Caco-2 (cell line): ENCODE measurements at regions not wholly inside any gene's neighbourhood (a gene's known extent, or its start where the extent isn't known, plus 50 kb on each side); places are given as distances from the start of the nearest gene placed in this dataset.
"Not testable (repeated sequence)": the region's sequence is repeated elsewhere in the genome, so short reads cannot be mapped to it uniquely, and the experiment has no call there.

Experiments used
- BruUV-seq: library from RNA; stranded (reverse); fragments of 400-500 nt; replicated peaks from 2 replicates; lab custom pipeline; 2021; lab: Mats Ljungman, UMichigan
- CTCF ChIA-PET: fragments of 300-600 bp; sonication (Branson Sonifier 250); formaldehyde crosslinking; loops from one replicate; lab custom pipeline; 2022; ENCODE audit warnings: antibody characterized with exemption; lab: Charles Lee
- POLR2A ChIA-PET: fragments of 300-600 bp; sonication (Branson Sonifier 250); formaldehyde crosslinking; loops from one replicate; lab custom pipeline; 2022; ENCODE audit warnings: antibody characterized with exemption; lab: Charles Lee
- DNase-seq, 2 experiments: peaks; one replicate each; pipeline versions ENCODE4 v3.0.0 to v3.0.0-alpha.2; 2020 to 2022
- H3K27me3 ChIP-seq: replicated peaks from 2 replicates; pipeline ENCODE4 v1.6.0; 2011; ENCODE audit warnings: low read length; ENCODE audit not compliant: control insufficient read depth, insufficient read depth
- H3K36me3 ChIP-seq: 2 replicates; pipeline ENCODE4 v1.5.1; 2011; ENCODE audit warnings: low read length; ENCODE audit not compliant: control insufficient read depth, insufficient read depth
- H3K4me1 ChIP-seq: fragments of 250-450 bp; sonication (Bioruptor Pico); 2 replicates; pipeline ENCODE4 v1.5.1; 2020; ENCODE audit warnings: mild to moderate bottlenecking
- H3K4me3 ChIP-seq: 2 replicates; pipeline ENCODE4 v1.5.1; 2011; ENCODE audit warnings: low read depth, mild to moderate bottlenecking, control low read depth, low read length
- H3K9me3 ChIP-seq: fragments of 250-450 bp; sonication (Bioruptor Pico); 2 replicates; pipeline ENCODE4 v1.5.1; 2020; ENCODE audit warnings: mild to moderate bottlenecking, moderate library complexity
- H3K27ac Mint-ChIP-seq: one replicate; pipeline ENCODE4 v1.8.0; 2022; ENCODE audit warnings: mixed read lengths; ENCODE audit not compliant: unreplicated experiment
- H3K27me3 Mint-ChIP-seq: one replicate; pipeline ENCODE4 v1.8.0; 2022; ENCODE audit warnings: mixed read lengths; ENCODE audit not compliant: insufficient read depth, unreplicated experiment
- H3K36me3 Mint-ChIP-seq: one replicate; pipeline ENCODE4 v1.8.0; 2022; ENCODE audit warnings: mild to moderate bottlenecking, mixed read lengths; ENCODE audit not compliant: insufficient read depth, unreplicated experiment
- H3K4me1 Mint-ChIP-seq: one replicate; pipeline ENCODE4 v1.8.0; 2022; ENCODE audit warnings: low read depth, mixed read lengths; ENCODE audit not compliant: unreplicated experiment
- H3K4me3 Mint-ChIP-seq: one replicate; pipeline ENCODE4 v1.8.0; 2022; ENCODE audit warnings: mild to moderate bottlenecking, moderate library complexity, mixed read lengths; ENCODE audit not compliant: unreplicated experiment
- H3K9me3 Mint-ChIP-seq: one replicate; pipeline ENCODE4 v1.8.0; 2022; ENCODE audit warnings: mixed read lengths; ENCODE audit not compliant: unreplicated experiment
- intact Hi-C: fragments of 100-400 bp; cut with micrococcal nuclease; formaldehyde crosslinking; loops from one replicate; pipeline ENCODE4 v1.10.0; 2022; ENCODE audit not compliant: unreplicated experiment
- TF ChIP-seq, protein P1 (sequence below), 2 experiments: fragments of 200-600 bp in 1 of 2; IDR thresholded peaks; 1 replicate in 1 of 2; 2 replicates in 1 of 2; pipeline versions ENCODE4 v1.5.1 to v1.8.0; 2011 to 2022; ENCODE audit warnings: antibody characterized with exemption in 1 of 2, control low read depth in 1 of 2, inconsistent platforms in 1 of 2, low read depth in 1 of 2, low read length in 1 of 2, mild to moderate bottlenecking in 1 of 2, moderate library complexity in 1 of 2; ENCODE audit not compliant: insufficient read depth in 1 of 2, severe bottlenecking in 1 of 2, unreplicated experiment in 1 of 2

DNA sequence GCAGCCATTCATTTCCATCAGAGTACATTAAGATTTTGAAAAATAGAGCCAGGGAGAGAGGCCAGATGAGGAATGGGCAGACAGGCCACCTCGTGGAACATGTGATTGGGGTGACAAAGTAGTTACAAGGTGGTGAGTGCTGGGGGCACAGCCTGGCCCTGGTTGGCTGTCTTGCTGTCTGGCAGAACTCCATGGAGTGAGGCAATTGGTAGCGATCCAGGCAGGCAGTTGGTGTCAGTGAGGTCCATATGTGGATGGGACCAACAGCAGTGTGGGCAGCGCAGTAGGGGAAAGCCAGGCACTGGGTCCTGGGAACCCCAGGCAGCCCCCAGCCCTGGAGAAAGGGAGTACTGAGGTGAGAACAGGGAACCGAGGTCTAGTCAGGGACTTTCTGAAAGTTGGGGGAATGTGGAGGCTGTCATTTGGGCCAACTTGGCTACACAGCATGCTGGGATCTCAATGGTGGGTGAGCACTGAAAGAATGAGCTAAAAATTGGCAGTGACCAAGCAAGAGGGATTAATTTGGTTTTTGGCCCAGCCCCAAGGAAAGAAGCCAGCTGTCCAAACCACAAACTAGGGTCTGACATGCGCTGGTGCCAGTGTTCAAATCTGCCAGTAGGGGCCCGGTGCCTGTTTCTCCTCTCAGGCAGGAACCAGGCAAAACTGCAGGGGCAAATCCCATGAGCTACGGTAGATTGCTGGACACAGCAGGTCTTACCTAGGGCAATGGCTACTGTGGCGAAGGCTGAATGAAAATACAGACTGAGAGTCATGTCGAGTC is 61.4 kb upstream of the E2F3 start:
- Mint-ChIP-seq H3K4me3 (no peak overlapping the region), H3K9me3 (no peaks in the 10 kb centered on the region), H3K27me3 (no peaks in the 10 kb centered on the region), H3K27ac (no peak overlapping the region), H3K4me1 (peaks cover 6% of the 10 kb centered on the region), H3K36me3 (no peaks in the 10 kb centered on the region)
- BruUV-seq = no TSS peak
- Histone ChIP-seq H3K9me3 (no peaks in the 10 kb centered on the region), H3K27me3 (no peaks in the 10 kb centered on the region), H3K4me3 (no peak overlapping the region), H3K4me1 (no peaks in the 10 kb centered on the region; the same call in 1 of the 2 replicates), H3K36me3 (no peaks in the 10 kb centered on the region)
- intact Hi-C loops = no loop called here
- POLR2A ChIA-PET = no interaction called here
- CTCF ChIA-PET = no interaction called here
- no peak for DNase-seq
- TF ChIP-seq, protein P1, sequence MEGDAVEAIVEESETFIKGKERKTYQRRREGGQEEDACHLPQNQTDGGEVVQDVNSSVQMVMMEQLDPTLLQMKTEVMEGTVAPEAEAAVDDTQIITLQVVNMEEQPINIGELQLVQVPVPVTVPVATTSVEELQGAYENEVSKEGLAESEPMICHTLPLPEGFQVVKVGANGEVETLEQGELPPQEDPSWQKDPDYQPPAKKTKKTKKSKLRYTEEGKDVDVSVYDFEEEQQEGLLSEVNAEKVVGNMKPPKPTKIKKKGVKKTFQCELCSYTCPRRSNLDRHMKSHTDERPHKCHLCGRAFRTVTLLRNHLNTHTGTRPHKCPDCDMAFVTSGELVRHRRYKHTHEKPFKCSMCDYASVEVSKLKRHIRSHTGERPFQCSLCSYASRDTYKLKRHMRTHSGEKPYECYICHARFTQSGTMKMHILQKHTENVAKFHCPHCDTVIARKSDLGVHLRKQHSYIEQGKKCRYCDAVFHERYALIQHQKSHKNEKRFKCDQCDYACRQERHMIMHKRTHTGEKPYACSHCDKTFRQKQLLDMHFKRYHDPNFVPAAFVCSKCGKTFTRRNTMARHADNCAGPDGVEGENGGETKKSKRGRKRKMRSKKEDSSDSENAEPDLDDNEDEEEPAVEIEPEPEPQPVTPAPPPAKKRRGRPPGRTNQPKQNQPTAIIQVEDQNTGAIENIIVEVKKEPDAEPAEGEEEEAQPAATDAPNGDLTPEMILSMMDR (IDR thresholded peaks at IDR 0.05; ENCODE audit: insufficient read depth in 1 of 2, low read depth in 1 of 2, low read length in 1 of 2, severe bottlenecking in 1 of 2, unreplicated experiment in 1 of 2) = no peak

DNA sequence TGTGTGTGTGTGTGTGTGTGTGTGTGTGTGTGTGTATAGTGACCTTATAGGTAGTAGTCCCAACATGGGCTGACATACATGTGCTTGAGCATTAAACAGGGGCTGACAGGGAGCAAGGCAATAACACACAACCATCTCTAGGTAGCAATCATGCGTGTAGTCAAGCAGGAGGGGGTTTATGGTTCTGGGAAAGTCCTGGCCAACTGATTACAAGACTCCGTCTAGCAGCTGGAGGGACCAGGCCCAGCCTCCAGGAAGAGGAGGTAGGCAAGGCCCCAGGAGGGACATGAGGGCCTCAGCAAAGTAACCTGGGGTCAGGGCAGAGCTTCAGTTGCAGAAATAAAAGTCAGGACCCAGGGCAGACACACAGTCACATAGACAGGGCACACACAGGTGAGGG is 60.6 kb upstream of the E2F3 start:
- Mint-ChIP-seq H3K36me3 (no peaks in the 10 kb centered on the region), H3K4me1 (peaks cover 10% of the 10 kb centered on the region), H3K27me3 (no peaks in the 10 kb centered on the region), H3K27ac (no peak overlapping the region), H3K4me3 (no peak overlapping the region), H3K9me3 (no peaks in the 10 kb centered on the region)
- Histone ChIP-seq H3K4me3 (no peak overlapping the region), H3K36me3 (no peaks in the 10 kb centered on the region), H3K9me3 (no peaks in the 10 kb centered on the region), H3K4me1 (no peaks in the 10 kb centered on the region), H3K27me3 (no peaks in the 10 kb centered on the region)
- no TSS peak for BruUV-seq
- ChIA-PET CTCF (no interaction called here), POLR2A (no interaction called here)
- intact Hi-C loops = no loop called here
- TF ChIP-seq, protein P1 (IDR thresholded peaks at IDR 0.05; ENCODE audit: insufficient read depth in 1 of 2, low read depth in 1 of 2, low read length in 1 of 2, severe bottlenecking in 1 of 2, unreplicated experiment in 1 of 2) = no peak
- DNase-seq = no peak

DNA sequence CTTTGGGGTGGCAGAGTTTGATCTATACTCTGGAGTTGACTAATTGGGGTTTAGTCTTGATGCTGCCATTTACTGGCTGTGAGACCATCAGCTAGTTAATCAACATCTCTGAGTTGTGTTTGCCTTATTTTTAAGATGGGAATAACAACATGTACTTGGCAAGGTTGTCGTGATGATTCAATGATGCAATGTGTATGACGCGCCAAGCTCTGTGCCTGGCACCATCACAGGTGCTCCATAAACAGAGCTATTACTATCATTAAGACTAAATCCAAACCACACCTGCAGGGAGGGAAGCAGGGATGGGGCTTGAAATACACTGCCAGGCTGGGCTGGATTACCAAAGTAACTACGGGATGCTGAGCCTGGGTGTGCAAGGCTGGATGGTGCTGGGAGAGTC is 60.1 kb upstream of the E2F3 start:
- Mint-ChIP-seq H3K27ac (no peak overlapping the region), H3K36me3 (no peaks in the 10 kb centered on the region), H3K27me3 (no peaks in the 10 kb centered on the region), H3K4me1 (peaks cover 10% of the 10 kb centered on the region), H3K4me3 (no peak overlapping the region), H3K9me3 (no peaks in the 10 kb centered on the region)
- no peaks in the 10 kb centered on the region for H3K27me3 ChIP-seq
- intact Hi-C loops = no loop called here
- no TSS peak for BruUV-seq
- H3K4me3 ChIP-seq = no peak overlapping the region
- no peaks in the 10 kb centered on the region for H3K4me1 ChIP-seq
- H3K36me3 ChIP-seq = no peaks in the 10 kb centered on the region
- TF ChIP-seq, protein P1 (IDR thresholded peaks at IDR 0.05; ENCODE audit: insufficient read depth in 1 of 2, low read depth in 1 of 2, low read length in 1 of 2, severe bottlenecking in 1 of 2, unreplicated experiment in 1 of 2) = no peak
- ChIA-PET CTCF (no interaction called here), POLR2A (no interaction called here)
- DNase-seq = no peak
- H3K9me3 ChIP-seq = no peaks in the 10 kb centered on the region

DNA sequence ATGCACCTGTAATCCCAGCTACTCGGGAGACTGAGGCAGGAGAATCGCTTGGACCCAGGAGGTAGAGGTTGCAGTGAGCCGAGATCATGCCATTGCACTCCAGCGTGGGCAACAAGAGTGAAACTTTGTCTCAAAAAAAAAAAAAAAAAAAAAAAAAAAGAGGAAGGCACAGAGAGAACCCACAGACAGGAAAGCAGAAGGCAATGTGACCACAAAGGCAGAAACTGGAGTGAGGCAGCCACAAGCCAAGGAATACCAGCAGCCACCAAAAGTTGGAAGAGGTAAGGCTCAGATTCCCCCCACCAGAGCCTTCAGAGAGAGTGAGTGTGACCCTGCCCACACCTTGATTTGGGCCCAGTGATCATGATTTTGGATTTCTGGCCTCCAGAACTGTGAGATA is 54.7 kb upstream of the E2F3 start:
- BruUV-seq, H3K36me3 ChIP-seq, H3K4me3 Mint-ChIP-seq, H3K27me3 ChIP-seq, H3K36me3 Mint-ChIP-seq, intact Hi-C loops, POLR2A ChIA-PET, H3K9me3 ChIP-seq, H3K9me3 Mint-ChIP-seq, CTCF ChIA-PET, H3K27me3 Mint-ChIP-seq, H3K4me3 ChIP-seq, H3K27ac Mint-ChIP-seq, DNase-seq: not testable (repeated sequence)
- H3K4me1 Mint-ChIP-seq = peaks cover 27% of the 10 kb centered on the region
- H3K4me1 ChIP-seq = peaks cover 18% of the 10 kb centered on the region
